ENCODE measurements at regions not wholly inside any gene's neighbourhood (a gene's known extent, or its start where the extent isn't known, plus 50 kb on each side); places are given as distances from the start of the nearest gene placed in this dataset.

DNA sequence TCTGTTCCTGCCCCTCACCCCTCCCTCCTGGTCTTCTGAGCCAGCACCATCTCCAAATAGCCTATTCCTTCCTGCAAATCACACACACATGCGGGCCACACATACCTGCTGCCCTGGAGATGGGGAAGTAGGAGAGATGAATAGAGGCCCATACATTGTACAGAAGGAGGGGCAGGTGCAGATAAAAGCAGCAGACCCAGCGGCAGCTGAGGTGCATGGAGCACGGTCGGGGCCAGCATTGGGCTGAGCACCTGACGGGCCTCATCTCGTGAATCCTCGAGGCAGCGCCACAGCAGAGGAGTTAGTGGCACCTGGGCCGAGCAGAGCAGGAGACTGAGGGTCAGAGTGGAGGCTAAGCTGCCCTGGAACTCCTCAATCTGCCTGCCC is 941.8 kb downstream of the BRD1 start:
- no peak for DNase-seq (ENCODE audit: low read depth)
- TF ChIP-seq, protein P1, sequence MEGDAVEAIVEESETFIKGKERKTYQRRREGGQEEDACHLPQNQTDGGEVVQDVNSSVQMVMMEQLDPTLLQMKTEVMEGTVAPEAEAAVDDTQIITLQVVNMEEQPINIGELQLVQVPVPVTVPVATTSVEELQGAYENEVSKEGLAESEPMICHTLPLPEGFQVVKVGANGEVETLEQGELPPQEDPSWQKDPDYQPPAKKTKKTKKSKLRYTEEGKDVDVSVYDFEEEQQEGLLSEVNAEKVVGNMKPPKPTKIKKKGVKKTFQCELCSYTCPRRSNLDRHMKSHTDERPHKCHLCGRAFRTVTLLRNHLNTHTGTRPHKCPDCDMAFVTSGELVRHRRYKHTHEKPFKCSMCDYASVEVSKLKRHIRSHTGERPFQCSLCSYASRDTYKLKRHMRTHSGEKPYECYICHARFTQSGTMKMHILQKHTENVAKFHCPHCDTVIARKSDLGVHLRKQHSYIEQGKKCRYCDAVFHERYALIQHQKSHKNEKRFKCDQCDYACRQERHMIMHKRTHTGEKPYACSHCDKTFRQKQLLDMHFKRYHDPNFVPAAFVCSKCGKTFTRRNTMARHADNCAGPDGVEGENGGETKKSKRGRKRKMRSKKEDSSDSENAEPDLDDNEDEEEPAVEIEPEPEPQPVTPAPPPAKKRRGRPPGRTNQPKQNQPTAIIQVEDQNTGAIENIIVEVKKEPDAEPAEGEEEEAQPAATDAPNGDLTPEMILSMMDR (IDR thresholded peaks at IDR 0.05; ENCODE audit: insufficient read depth, low read length, severe bottlenecking): no peak
- H3K36me3 ChIP-seq (ENCODE audit: control insufficient read depth, insufficient read depth, low read length): no peaks in the 10 kb centered on the region
- no peaks in the 10 kb centered on the region for H3K27me3 ChIP-seq (ENCODE audit: control insufficient read depth, insufficient read depth, low read length)
- FAIRE-seq: no peak
- H3K4me3 ChIP-seq (ENCODE audit: low read depth, low read length): no peak overlapping the region

DNA sequence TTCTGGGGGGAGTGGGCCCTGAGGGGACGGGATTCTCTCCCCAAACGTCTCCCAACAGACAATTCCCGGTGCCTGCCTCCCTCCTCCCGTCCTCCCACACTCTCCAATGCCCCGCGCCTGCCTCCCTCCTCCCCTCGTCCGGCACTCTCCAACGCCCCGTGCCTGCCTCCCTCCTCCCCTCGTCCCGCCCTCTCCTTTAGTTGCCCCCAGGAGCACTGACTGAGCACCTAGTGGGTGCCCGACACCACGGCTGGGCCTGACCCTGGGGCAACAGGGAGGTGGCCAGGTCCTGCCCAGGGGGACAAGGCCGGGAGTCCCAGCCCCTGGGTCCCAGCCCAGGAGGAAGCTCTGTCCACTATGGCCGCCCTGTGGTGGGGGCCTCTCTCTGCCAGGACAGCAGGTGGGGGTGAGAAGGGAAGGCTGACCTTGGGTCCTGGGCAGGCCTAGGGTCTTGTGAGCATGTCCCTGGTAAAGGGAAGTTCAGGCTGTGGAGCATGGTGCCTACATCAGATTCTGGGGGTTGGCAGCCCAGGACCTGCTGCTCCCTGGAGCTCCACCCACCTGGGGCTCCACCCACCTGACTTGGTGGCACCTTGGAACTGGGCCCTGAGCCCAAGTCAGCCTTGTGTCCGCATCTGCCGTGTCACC is 942.3 kb downstream of the BRD1 start:
- FAIRE-seq: no peak
- TF ChIP-seq, protein P1 (IDR thresholded peaks at IDR 0.05; ENCODE audit: insufficient read depth, low read length, severe bottlenecking): no peak
- H3K27me3 ChIP-seq (ENCODE audit: control insufficient read depth, insufficient read depth, low read length): no peaks in the 10 kb centered on the region

DNA sequence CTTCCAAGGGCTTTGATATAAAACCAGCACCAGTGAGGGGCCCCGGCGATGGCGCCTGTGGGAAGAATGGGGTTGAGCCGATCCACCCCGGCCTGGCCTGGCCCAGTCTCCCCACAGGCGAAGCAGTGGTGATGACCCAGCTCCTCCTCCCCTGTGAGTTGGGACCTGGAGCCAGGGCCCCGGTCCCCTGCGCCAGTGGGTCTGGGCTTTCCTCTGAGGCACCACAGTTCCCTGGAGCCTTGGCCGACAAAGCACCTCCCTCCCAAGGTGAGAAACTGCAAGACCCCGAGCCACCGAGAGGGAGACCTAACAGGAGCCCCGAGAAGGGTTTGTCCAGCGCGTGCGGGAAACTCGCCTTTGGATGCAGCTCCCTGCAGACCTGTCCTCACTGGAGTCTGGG is 942.9 kb downstream of the BRD1 start:
- H3K4me3 ChIP-seq (ENCODE audit: low read depth, low read length): no peak overlapping the region
- FAIRE-seq: no peak
- no peaks in the 10 kb centered on the region for H3K27me3 ChIP-seq (ENCODE audit: control insufficient read depth, insufficient read depth, low read length)
- H3K36me3 ChIP-seq (ENCODE audit: control insufficient read depth, insufficient read depth, low read length): no peaks in the 10 kb centered on the region
- TF ChIP-seq, protein P1 (IDR thresholded peaks at IDR 0.05; ENCODE audit: insufficient read depth, low read length, severe bottlenecking): no peak
- no peak for DNase-seq (ENCODE audit: low read depth)

More for the DNA sequence above, 942.3 kb downstream of the BRD1 start:
- H3K36me3 ChIP-seq (ENCODE audit: control insufficient read depth, insufficient read depth, low read length): no peaks in the 10 kb centered on the region
- H3K4me3 ChIP-seq (ENCODE audit: low read depth, low read length): no peak overlapping the region
- DNase-seq (ENCODE audit: low read depth): no peak

DNA sequence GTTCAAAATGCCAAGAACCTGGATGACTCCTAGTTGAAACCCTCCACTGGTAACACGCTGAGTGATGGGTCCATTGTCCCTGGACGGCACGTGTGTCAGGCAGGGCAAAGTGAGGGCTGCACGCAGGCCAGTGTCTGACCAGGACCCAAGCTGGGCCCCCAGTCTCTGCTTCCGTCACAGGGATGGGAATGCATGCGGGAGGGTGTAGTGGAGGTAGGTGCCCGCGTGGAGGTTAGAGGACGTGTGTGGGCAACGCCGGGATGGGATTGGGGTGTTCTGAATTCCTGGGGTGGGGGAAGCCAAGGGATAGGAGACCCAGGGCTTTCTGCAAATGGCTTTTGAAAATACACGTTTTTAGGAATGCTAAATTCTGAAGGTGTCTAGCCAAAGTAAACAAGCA is 943.3 kb downstream of the BRD1 start:
- Histone ChIP-seq H3K4me3 (ENCODE audit: low read depth, low read length) (no peak overlapping the region), H3K27me3 (ENCODE audit: control insufficient read depth, insufficient read depth, low read length) (no peaks in the 10 kb centered on the region), H3K36me3 (ENCODE audit: control insufficient read depth, insufficient read depth, low read length) (no peaks in the 10 kb centered on the region)
- no peak for DNase-seq (ENCODE audit: low read depth)
- TF ChIP-seq, protein P1 (IDR thresholded peaks at IDR 0.05; ENCODE audit: insufficient read depth, low read length, severe bottlenecking): no peak
- no peak for FAIRE-seq

DNA sequence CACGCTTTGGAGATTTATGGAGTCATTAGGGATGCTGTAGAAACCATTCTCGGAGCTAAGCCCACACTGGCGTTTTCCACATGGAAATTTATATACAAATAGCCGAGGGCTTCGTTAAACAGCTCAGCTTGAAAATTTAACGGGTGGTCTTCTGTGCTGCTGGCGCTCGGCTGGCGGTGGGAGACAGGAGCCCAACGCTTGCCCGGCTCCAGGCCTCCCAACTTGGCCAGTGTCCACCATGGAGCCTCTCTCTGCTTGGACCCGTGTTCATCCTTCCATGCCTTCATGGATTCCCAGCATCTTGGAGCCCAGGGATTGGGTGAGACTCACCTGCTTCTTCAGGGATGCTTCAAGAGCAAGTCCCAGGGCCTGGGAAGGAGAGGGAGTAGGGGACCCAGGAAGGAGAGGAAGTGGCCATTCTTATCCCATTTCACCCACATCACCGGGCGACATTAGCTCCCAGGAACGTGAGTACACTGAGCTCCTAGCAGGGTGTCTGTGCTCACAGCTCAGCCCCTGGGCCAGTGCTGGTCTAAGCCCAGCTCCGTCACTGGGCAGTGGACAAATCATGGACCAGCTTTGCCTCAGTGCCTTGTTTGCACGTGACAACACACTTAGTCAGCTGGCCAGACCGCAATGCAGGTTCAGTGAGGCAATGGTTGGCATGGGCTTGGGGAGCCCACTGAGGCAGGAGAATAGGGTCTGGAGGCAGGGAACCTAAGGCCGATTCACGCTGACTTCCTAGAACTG is 944.3 kb downstream of the BRD1 start:
- H3K27me3 ChIP-seq (ENCODE audit: control insufficient read depth, insufficient read depth, low read length): no peaks in the 10 kb centered on the region
- no peak for FAIRE-seq
- TF ChIP-seq, protein P1 (IDR thresholded peaks at IDR 0.05; ENCODE audit: insufficient read depth, low read length, severe bottlenecking): no peak

More for the DNA sequence above, 944.3 kb downstream of the BRD1 start:
- no peak overlapping the region for H3K4me3 ChIP-seq (ENCODE audit: low read depth, low read length)
- H3K36me3 ChIP-seq (ENCODE audit: control insufficient read depth, insufficient read depth, low read length): no peaks in the 10 kb centered on the region
- no peak for DNase-seq (ENCODE audit: low read depth)

Data from bronchial epithelial cell (primary cell).